ENCODE measurements at regions not wholly inside any gene's neighbourhood (a gene's known extent, or its start where the extent isn't known, plus 50 kb on each side); places are given as distances from the start of the nearest gene placed in this dataset.

DNA sequence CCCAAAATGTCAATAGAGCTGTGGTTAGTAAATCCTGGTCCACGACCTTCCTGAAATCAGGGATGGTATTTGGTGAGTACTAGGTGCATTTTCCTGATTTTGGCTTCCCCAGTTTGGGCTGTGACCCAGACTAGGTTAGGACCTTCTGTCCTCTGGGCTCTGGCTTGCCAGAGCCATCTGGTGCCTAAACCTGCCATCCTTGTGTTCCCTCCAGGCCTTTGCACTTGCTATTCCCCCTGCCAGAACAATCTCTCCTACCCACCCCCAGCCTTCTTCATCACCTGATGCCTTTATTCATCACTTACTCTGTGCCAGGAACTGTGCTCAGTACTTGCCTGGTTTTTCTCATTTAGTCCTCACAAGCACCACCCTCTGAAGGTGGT, 216.7 kb downstream of the RBM19 start:
- H3K27ac ChIP-seq (ENCODE audit: low read length), result no peak overlapping the region
- DNase-seq (no peak), ATAC-seq (no peak)
- intact Hi-C loops (cut with DNase I), result no loop called here
- H3K4me1 ChIP-seq (ENCODE audit: control insufficient read depth, insufficient read depth, low read length), result no peaks in the 10 kb centered on the region
- peaks cover 2% of the 10 kb centered on the region for H3K27me3 ChIP-seq (ENCODE audit: control insufficient read depth, insufficient read depth)
- WGBS, result 50% methylated on average over 1 of the region's 1 CpG
- no peaks in the 10 kb centered on the region for H3K9me3 ChIP-seq (ENCODE audit: control insufficient read depth, low read length)
- no peak overlapping the region for H3K4me3 ChIP-seq (ENCODE audit: low read length)

DNA sequence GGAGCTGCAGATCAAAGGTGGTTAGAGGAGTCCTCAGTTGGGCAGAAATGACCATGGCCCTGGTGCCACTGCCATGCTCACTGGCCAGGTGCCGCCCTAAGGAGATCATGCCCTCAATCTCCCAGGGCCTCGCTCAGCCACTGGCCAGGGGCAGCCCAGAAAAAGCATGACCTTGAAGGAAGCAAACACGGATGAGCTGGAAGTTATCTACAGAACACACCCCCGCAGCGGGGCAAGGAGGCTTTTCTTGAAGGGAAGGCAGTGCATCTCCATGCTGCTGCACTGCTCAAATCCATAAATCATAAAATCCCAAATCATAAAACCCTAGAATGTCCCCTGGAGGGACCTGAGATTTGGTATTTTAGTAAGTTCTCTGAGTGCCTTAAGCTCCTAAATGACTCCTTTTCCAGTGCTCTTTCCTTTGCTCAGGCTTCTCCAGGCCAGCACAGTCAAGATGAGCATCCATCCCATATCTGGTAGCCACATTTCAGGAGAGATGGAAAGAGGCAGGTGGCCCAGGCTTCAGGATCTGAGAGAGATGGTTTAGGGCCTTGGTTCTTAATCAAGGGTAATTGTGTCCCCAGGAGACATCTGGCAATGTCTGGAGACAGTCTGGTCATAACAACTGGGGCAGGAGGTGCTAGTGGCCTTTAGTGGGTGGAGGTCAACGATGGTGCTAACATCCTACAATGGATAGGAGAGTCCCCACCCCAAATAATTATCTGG, 217.3 kb downstream of the RBM19 start:
- Histone ChIP-seq H3K4me3 (ENCODE audit: low read length) (no peak overlapping the region), H3K27me3 (ENCODE audit: control insufficient read depth, insufficient read depth) (peaks cover 2% of the 10 kb centered on the region), H3K27ac (ENCODE audit: low read length) (no peak overlapping the region), H3K4me1 (ENCODE audit: control insufficient read depth, insufficient read depth, low read length) (no peaks in the 10 kb centered on the region), H3K9me3 (ENCODE audit: control insufficient read depth, low read length) (no peaks in the 10 kb centered on the region)
- intact Hi-C loops (cut with DNase I), result no loop called here
- no peak for DNase-seq
- no peak for ATAC-seq
- WGBS, result 68% methylated on average over 6 of the region's 6 CpGs

DNA sequence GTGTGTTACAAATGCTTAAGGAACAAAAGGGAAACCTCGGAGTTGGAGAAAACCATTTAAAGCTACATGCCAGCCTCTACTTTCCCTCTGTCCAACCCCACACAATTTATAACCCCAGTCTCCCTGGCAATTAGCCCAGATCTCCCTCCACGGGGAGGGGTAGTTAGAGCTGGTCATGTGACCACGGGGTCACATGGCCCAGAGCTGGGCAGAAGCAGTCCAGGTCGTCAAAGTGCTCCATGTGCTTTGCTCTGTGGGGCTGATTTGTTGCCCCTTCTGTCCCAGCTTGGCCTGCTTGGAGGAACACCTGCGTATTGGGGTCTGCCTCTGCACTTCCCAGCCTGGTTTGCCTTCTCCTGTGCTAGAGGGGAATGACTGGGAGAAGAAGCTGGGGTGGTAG, 219.1 kb downstream of the RBM19 start:
- 49% methylated on average over 5 of the region's 5 CpGs for WGBS
- DNase-seq (no peak), ATAC-seq (no peak)
- no peak overlapping the region for H3K27ac ChIP-seq (ENCODE audit: low read length)
- no peaks in the 10 kb centered on the region for H3K9me3 ChIP-seq (ENCODE audit: control insufficient read depth, low read length)
- no peaks in the 10 kb centered on the region for H3K4me1 ChIP-seq (ENCODE audit: control insufficient read depth, insufficient read depth, low read length)
- H3K27me3 ChIP-seq (ENCODE audit: control insufficient read depth, insufficient read depth), result peaks cover 4% of the 10 kb centered on the region
- H3K4me3 ChIP-seq (ENCODE audit: low read length), result no peak overlapping the region
- intact Hi-C loops (cut with DNase I), result no loop called here

DNA sequence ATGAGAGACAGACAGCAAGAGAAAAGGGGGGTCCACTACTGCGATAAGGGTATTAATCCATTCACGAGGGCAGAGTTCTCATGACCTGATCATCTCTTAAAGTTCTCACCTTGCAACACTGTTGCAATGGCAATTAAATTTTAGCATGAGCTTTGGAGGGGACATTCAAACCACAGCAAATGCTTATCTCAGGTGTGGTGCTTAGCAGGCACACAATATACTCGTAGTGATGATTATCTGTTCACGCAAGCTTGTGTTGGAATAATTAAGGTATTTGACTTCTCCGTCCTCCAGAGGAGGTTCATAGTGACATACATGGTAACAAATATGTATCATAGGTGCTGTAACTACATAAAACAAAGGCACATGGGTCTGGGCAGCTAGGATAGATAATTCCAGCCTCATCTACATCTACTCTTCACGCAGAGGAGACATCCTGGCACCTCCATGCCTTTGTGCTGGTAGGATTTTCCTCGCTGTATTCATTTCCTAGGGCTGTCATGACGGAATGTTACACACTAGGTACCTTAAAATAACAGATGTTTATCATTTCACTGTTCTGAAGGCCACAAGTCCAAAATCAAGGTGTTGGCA, 221.2 kb downstream of the RBM19 start:
- Histone ChIP-seq H3K4me3 (ENCODE audit: low read length) (no peak overlapping the region), H3K27me3 (ENCODE audit: control insufficient read depth, insufficient read depth) (peaks cover 4% of the 10 kb centered on the region), H3K27ac (ENCODE audit: low read length) (no peak overlapping the region), H3K4me1 (ENCODE audit: control insufficient read depth, insufficient read depth, low read length) (no peaks in the 10 kb centered on the region), H3K9me3 (ENCODE audit: control insufficient read depth, low read length) (no peaks in the 10 kb centered on the region)
- WGBS, result 67% methylated on average over 8 of the region's 8 CpGs
- intact Hi-C loops (cut with DNase I), result no loop called here
- no peak for ATAC-seq
- no peak for DNase-seq

- DNase-seq, result no peak
- H3K27ac ChIP-seq (ENCODE audit: low read length), result no peak overlapping the region
- no peak for ATAC-seq
- no peaks in the 10 kb centered on the region for H3K9me3 ChIP-seq (ENCODE audit: control insufficient read depth, low read length)
- H3K27me3 ChIP-seq (ENCODE audit: control insufficient read depth, insufficient read depth), result peaks cover 4% of the 10 kb centered on the region
- H3K4me1 ChIP-seq (ENCODE audit: control insufficient read depth, insufficient read depth, low read length), result no peaks in the 10 kb centered on the region
- no peak overlapping the region for H3K4me3 ChIP-seq (ENCODE audit: low read length)
- intact Hi-C loops (cut with DNase I), result no loop called here
- WGBS, result 87% methylated on average over 8 of the region's 8 CpGs
Measured at GRCh38 chr12:113742801-113743200, 223.3 kb downstream of the RBM19 start.

DNA sequence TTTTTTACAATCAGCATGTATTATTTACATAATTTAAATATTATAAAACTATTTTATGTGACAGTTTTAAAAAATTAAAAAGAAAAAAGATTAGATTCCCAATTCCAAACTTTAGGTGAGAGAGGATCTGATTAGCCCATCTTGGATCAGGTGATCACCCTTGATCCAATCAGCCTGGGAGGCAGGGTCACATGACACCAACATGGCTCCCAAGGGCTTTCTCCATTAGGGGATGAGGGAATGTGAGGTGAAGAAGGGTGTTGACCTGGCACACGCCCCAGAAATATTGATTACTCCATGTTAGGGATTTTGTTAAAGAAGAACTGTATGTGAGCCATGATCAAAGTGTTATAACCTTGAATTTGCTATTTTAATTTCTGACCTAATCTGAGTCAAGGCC, 225.4 kb downstream of the RBM19 start:
- 72% methylated on average over 1 of the region's 1 CpG for WGBS
- H3K4me3 ChIP-seq (ENCODE audit: low read length), result no peak overlapping the region
- H3K27ac ChIP-seq (ENCODE audit: low read length), result no peak overlapping the region
- DNase-seq, result no peak
- ATAC-seq, result no peak
- H3K4me1 ChIP-seq (ENCODE audit: control insufficient read depth, insufficient read depth, low read length), result no peaks in the 10 kb centered on the region
- H3K9me3 ChIP-seq (ENCODE audit: control insufficient read depth, low read length), result no peaks in the 10 kb centered on the region
- H3K27me3 ChIP-seq (ENCODE audit: control insufficient read depth, insufficient read depth), result peaks cover 2% of the 10 kb centered on the region
- intact Hi-C loops (cut with DNase I), result no loop called here

GRCh38 chr12:113735131-113735530, 231.0 kb downstream of the RBM19 start:
- intact Hi-C loops (cut with DNase I), result no loop called here
- H3K4me1 ChIP-seq (ENCODE audit: control insufficient read depth, insufficient read depth, low read length), result no peaks in the 10 kb centered on the region
- no peak overlapping the region for H3K27ac ChIP-seq (ENCODE audit: low read length)
- no peak for ATAC-seq
- no peaks in the 10 kb centered on the region for H3K9me3 ChIP-seq (ENCODE audit: control insufficient read depth, low read length)
- no peaks in the 10 kb centered on the region for H3K27me3 ChIP-seq (ENCODE audit: control insufficient read depth, insufficient read depth)
- DNase-seq, result no peak
- WGBS, result 18% methylated on average over 17 of the region's 17 CpGs
- H3K4me3 ChIP-seq (ENCODE audit: low read length), result no peak overlapping the region

DNA sequence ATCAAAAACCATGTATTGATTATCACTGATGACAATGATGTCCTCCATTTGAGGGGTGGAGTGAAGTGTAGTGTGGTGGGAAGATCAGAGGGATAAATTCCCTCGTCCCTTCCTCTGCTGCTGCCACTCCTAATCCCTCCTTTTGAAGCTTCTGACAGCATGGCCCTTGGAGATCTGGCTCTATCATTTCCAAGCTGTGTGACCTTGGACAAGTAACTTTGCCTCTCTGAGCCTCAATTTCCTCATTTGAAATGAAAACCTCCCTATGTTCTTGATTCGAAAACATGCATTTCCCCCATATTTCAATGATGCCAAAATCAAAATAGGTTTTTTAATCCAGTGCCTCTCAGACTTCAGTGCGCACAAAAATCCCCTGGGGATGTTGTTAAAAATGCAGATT, 231.6 kb downstream of the RBM19 start:
- no peak overlapping the region for H3K27ac ChIP-seq (ENCODE audit: low read length)
- intact Hi-C loops (cut with DNase I), result no loop called here
- ATAC-seq, result no peak
- no peaks in the 10 kb centered on the region for H3K4me1 ChIP-seq (ENCODE audit: control insufficient read depth, insufficient read depth, low read length)
- no peak for DNase-seq
- H3K27me3 ChIP-seq (ENCODE audit: control insufficient read depth, insufficient read depth), result no peaks in the 10 kb centered on the region
- 64% methylated on average over 3 of the region's 3 CpGs for WGBS
- no peak overlapping the region for H3K4me3 ChIP-seq (ENCODE audit: low read length)
- H3K9me3 ChIP-seq (ENCODE audit: control insufficient read depth, low read length), result no peaks in the 10 kb centered on the region

GRCh38 chr12:113732916-113733315, 233.2 kb downstream of the RBM19 start:
- Histone ChIP-seq H3K27me3 (ENCODE audit: control insufficient read depth, insufficient read depth) (no peaks in the 10 kb centered on the region), H3K27ac (ENCODE audit: low read length) (no peak overlapping the region), H3K9me3 (ENCODE audit: control insufficient read depth, low read length) (no peaks in the 10 kb centered on the region), H3K4me3 (ENCODE audit: low read length) (no peak overlapping the region), H3K4me1 (ENCODE audit: control insufficient read depth, insufficient read depth, low read length) (no peaks in the 10 kb centered on the region)
- intact Hi-C loops (cut with DNase I), result no loop called here
- DNase-seq (no peak), ATAC-seq (no peak)
- WGBS, result 79% methylated on average over 4 of the region's 4 CpGs

DNA sequence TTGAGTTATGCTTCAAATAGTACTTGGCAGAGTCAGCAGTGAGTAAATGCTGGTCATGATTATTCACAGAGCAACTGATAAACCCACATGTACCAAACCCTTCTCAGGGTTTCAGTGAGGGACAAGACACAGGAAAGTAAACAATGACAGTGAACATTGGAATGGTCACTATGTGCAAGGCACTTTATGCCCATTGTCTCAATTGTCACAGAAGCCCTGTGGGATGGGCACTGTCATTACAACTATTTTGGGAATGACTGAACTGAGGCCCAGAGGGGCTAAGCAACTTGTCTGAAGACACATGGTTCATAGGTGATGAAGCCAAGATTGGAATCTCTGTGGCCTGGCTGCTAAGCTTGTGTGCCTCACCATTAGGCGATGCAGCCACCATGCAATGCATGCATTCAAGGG, 238.5 kb downstream of the RBM19 start:
- intact Hi-C loops (cut with DNase I), result no loop called here
- 91% methylated on average over 1 of the region's 1 CpG for WGBS

GRCh38 chr12:113726254-113726819, 239.8 kb downstream of the RBM19 start:
- H3K27ac ChIP-seq (ENCODE audit: low read length), result no peak overlapping the region
- H3K9me3 ChIP-seq (ENCODE audit: control insufficient read depth, low read length), result no peaks in the 10 kb centered on the region
- no peak for ATAC-seq
- H3K4me3 ChIP-seq (ENCODE audit: low read length), result no peak overlapping the region
- DNase-seq, result no peak
- intact Hi-C loops (cut with DNase I), result no loop called here
- no peaks in the 10 kb centered on the region for H3K4me1 ChIP-seq (ENCODE audit: control insufficient read depth, insufficient read depth, low read length)
- no peaks in the 10 kb centered on the region for H3K27me3 ChIP-seq (ENCODE audit: control insufficient read depth, insufficient read depth)
- 74% methylated on average over 6 of the region's 6 CpGs for WGBS

More for the DNA sequence above, 238.5 kb downstream of the RBM19 start:
- ATAC-seq (no peak), DNase-seq (no peak)
- Histone ChIP-seq H3K4me3 (ENCODE audit: low read length) (no peak overlapping the region), H3K4me1 (ENCODE audit: control insufficient read depth, insufficient read depth, low read length) (no peaks in the 10 kb centered on the region), H3K27me3 (ENCODE audit: control insufficient read depth, insufficient read depth) (no peaks in the 10 kb centered on the region), H3K27ac (ENCODE audit: low read length) (no peak overlapping the region), H3K9me3 (ENCODE audit: control insufficient read depth, low read length) (no peaks in the 10 kb centered on the region)
